ENCODE measurements at regions not wholly inside any gene's neighbourhood (a gene's known extent, or its start where the extent isn't known, plus 50 kb on each side); places are given as distances from the start of the nearest gene placed in this dataset.

DNA sequence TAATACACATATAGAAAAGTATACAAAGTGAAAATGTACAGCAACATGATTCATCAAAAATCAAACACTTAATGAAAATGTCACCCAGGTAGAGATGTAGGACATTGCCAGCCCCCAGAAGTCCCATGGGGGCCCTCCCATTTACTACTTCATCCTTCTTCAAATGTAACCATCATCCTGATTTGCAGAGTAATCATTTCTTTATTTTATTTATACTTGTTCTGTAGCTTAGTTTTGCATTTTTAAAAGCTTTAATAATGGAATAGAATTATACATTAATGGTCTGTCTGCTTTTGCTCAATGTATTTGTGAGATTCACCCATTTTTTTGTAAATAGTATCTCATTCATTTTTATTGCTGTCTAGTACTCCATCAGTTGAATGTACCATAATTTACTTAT is 96.8 kb upstream of the CD55 start:
- H3K18ac ChIP-seq (ENCODE audit: low read length): no peak overlapping the region
- H3K23ac ChIP-seq (ENCODE audit: low read depth, low read length, poor library complexity): no peak overlapping the region
- no peak overlapping the region for H3K27ac ChIP-seq (replicated peaks; ENCODE audit: low read length)
- H4K8ac ChIP-seq (ENCODE audit: low read depth, low read length): no peak overlapping the region
- H4K91ac ChIP-seq (ENCODE audit: low read depth, low read length, poor library complexity): no peak overlapping the region
- H3K4me2 ChIP-seq (ENCODE audit: insufficient read depth, low read length, poor library complexity, severe bottlenecking): no peak overlapping the region
- H2AK5ac ChIP-seq (ENCODE audit: low read depth, low read length): no peak overlapping the region
- H3K4ac ChIP-seq (ENCODE audit: low read length): no peak overlapping the region
- no peak overlapping the region for H2BK12ac ChIP-seq (ENCODE audit: low read length)
- H2AFZ ChIP-seq (ENCODE audit: low read length): no peak overlapping the region
- no peaks in the 10 kb centered on the region for H3K79me1 ChIP-seq (ENCODE audit: low read depth, low read length)
- H3K4me3 ChIP-seq (ENCODE audit: low read length in 2 of 2): no peak overlapping the region
- no peaks in the 10 kb centered on the region for H3K9me3 ChIP-seq (replicated peaks in 1 of 2; ENCODE audit: control insufficient read depth in 2 of 2, insufficient read depth in 1 of 2, low read depth in 1 of 2, low read length in 2 of 2)
- H2BK5ac ChIP-seq (ENCODE audit: low read length): no peak overlapping the region
- no peak overlapping the region for H3K9ac ChIP-seq (ENCODE audit: low read depth, low read length, poor library complexity)
- no peak overlapping the region for H3K14ac ChIP-seq (ENCODE audit: low read length)
- no peaks in the 10 kb centered on the region for H3K36me3 ChIP-seq (replicated peaks in 1 of 2; ENCODE audit: control insufficient read depth in 2 of 2, insufficient read depth in 2 of 2, low read length in 2 of 2)
- H2BK120ac ChIP-seq (ENCODE audit: low read depth, low read length): no peak overlapping the region
- H2BK15ac ChIP-seq (ENCODE audit: low read length): no peak overlapping the region
- no peak for DNase-seq (ENCODE audit: low spot score)
- H3K27me3 ChIP-seq (ENCODE audit: control insufficient read depth in 3 of 3, insufficient read depth in 3 of 3, low read depth in 1 of 3, low read length in 3 of 3): no peaks in the 10 kb centered on the region
- H3K4me1 ChIP-seq (ENCODE audit: control insufficient read depth in 2 of 2, insufficient read depth in 1 of 2, low read depth in 1 of 2, low read length in 2 of 2): no peaks in the 10 kb centered on the region

GRCh38 chr1:207227131-207227630 is 94.3 kb upstream of the CD55 start:
- Histone ChIP-seq H3K4ac (ENCODE audit: low read length) (no peak overlapping the region), H3K27me3 (ENCODE audit: control insufficient read depth in 3 of 3, insufficient read depth in 3 of 3, low read depth in 1 of 3, low read length in 3 of 3) (no peaks in the 10 kb centered on the region)

DNA sequence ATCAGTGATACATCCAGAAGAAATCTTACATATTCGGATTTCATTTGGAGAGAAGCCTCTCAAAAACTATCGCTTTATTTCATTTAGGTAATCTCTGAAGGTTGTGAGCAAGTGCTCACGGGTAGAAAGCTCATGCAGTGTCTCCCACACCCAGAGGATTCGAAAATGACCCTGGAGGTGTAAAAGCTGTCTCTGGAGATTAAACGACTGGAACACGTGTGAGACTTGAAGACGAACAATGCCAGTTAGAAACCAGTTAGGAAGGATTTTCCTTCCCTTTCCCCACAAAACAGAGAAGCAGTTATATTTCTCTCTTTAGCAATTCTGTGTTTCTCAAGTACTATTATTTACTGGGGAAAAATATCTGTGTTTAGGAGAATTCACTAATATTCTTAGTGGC is 92.5 kb upstream of the CD55 start:
- Histone ChIP-seq H3K9ac (ENCODE audit: low read depth, low read length, poor library complexity) (no peak overlapping the region), H3K23ac (ENCODE audit: low read depth, low read length, poor library complexity) (no peak overlapping the region), H3K27ac (replicated peaks; ENCODE audit: low read length) (no peak overlapping the region), H2BK15ac (ENCODE audit: low read length) (no peak overlapping the region), H2AFZ (ENCODE audit: low read length) (no peak overlapping the region), H3K4me3 (ENCODE audit: low read length in 2 of 2) (no peak overlapping the region), H3K27me3 (ENCODE audit: control insufficient read depth in 3 of 3, insufficient read depth in 3 of 3, low read depth in 1 of 3, low read length in 3 of 3) (no peaks in the 10 kb centered on the region), H2AK5ac (ENCODE audit: low read depth, low read length) (no peak overlapping the region), H2BK5ac (ENCODE audit: low read length) (no peak overlapping the region), H4K91ac (ENCODE audit: low read depth, low read length, poor library complexity) (no peak overlapping the region), H3K4ac (ENCODE audit: low read length) (no peak overlapping the region), H3K18ac (ENCODE audit: low read length) (no peak overlapping the region), H3K79me1 (ENCODE audit: low read depth, low read length) (no peaks in the 10 kb centered on the region), H3K4me2 (ENCODE audit: insufficient read depth, low read length, poor library complexity, severe bottlenecking) (no peak overlapping the region), H3K36me3 (replicated peaks in 1 of 2; ENCODE audit: control insufficient read depth in 2 of 2, insufficient read depth in 2 of 2, low read length in 2 of 2) (no peaks in the 10 kb centered on the region), H2BK120ac (ENCODE audit: low read depth, low read length) (no peak overlapping the region), H3K14ac (ENCODE audit: low read length) (no peak overlapping the region), H3K9me3 (replicated peaks in 1 of 2; ENCODE audit: control insufficient read depth in 2 of 2, insufficient read depth in 1 of 2, low read depth in 1 of 2, low read length in 2 of 2) (no peaks in the 10 kb centered on the region), H3K4me1 (ENCODE audit: control insufficient read depth in 2 of 2, insufficient read depth in 1 of 2, low read depth in 1 of 2, low read length in 2 of 2) (no peaks in the 10 kb centered on the region), H4K8ac (ENCODE audit: low read depth, low read length) (no peak overlapping the region), H2BK12ac (ENCODE audit: low read length) (no peak overlapping the region)
- WGBS, 2 donors (ENCODE audit: extremely low coverage in 2 of 2, insufficient read length in 2 of 2, insufficient replicate concordance in 1 of 2): no CpG with 5 or more reads among the region's 7 CpGs
- DNase-seq (ENCODE audit: low spot score): no peak

More at GRCh38 chr1:207227131-207227630, 94.3 kb upstream of the CD55 start:
- Histone ChIP-seq H3K36me3 (replicated peaks in 1 of 2; ENCODE audit: control insufficient read depth in 2 of 2, insufficient read depth in 2 of 2, low read length in 2 of 2) (no peaks in the 10 kb centered on the region), H3K4me1 (ENCODE audit: control insufficient read depth in 2 of 2, insufficient read depth in 1 of 2, low read depth in 1 of 2, low read length in 2 of 2) (no peaks in the 10 kb centered on the region), H2BK120ac (ENCODE audit: low read depth, low read length) (no peak overlapping the region), H3K9ac (ENCODE audit: low read depth, low read length, poor library complexity) (no peak overlapping the region), H3K14ac (ENCODE audit: low read length) (no peak overlapping the region), H3K79me1 (ENCODE audit: low read depth, low read length) (no peaks in the 10 kb centered on the region), H3K18ac (ENCODE audit: low read length) (no peak overlapping the region), H4K8ac (ENCODE audit: low read depth, low read length) (no peak overlapping the region), H3K27ac (replicated peaks; ENCODE audit: low read length) (no peak overlapping the region), H3K23ac (ENCODE audit: low read depth, low read length, poor library complexity) (no peak overlapping the region), H2AK5ac (ENCODE audit: low read depth, low read length) (no peak overlapping the region), H3K4me3 (ENCODE audit: low read length in 2 of 2) (no peak overlapping the region), H2BK12ac (ENCODE audit: low read length) (no peak overlapping the region), H2BK15ac (ENCODE audit: low read length) (no peak overlapping the region), H3K4me2 (ENCODE audit: insufficient read depth, low read length, poor library complexity, severe bottlenecking) (no peak overlapping the region), H4K91ac (ENCODE audit: low read depth, low read length, poor library complexity) (no peak overlapping the region), H2BK5ac (ENCODE audit: low read length) (no peak overlapping the region), H2AFZ (ENCODE audit: low read length) (no peak overlapping the region), H3K9me3 (replicated peaks in 1 of 2; ENCODE audit: control insufficient read depth in 2 of 2, insufficient read depth in 1 of 2, low read depth in 1 of 2, low read length in 2 of 2) (no peaks in the 10 kb centered on the region)
- WGBS, 2 donors (ENCODE audit: extremely low coverage in 2 of 2, insufficient read length in 2 of 2, insufficient replicate concordance in 1 of 2): no CpG with 5 or more reads among the region's 2 CpGs
- DNase-seq (ENCODE audit: low spot score): no peak

- Histone ChIP-seq H4K91ac (ENCODE audit: low read depth, low read length, poor library complexity) (no peak overlapping the region), H3K9me3 (replicated peaks in 1 of 2; ENCODE audit: control insufficient read depth in 2 of 2, insufficient read depth in 1 of 2, low read depth in 1 of 2, low read length in 2 of 2) (no peaks in the 10 kb centered on the region), H2BK5ac (ENCODE audit: low read length) (no peak overlapping the region), H3K4me2 (ENCODE audit: insufficient read depth, low read length, poor library complexity, severe bottlenecking) (no peak overlapping the region), H3K79me1 (ENCODE audit: low read depth, low read length) (no peaks in the 10 kb centered on the region), H3K9ac (ENCODE audit: low read depth, low read length, poor library complexity) (no peak overlapping the region), H3K27me3 (ENCODE audit: control insufficient read depth in 3 of 3, insufficient read depth in 3 of 3, low read depth in 1 of 3, low read length in 3 of 3) (no peaks in the 10 kb centered on the region), H2AFZ (ENCODE audit: low read length) (no peak overlapping the region), H2BK12ac (ENCODE audit: low read length) (no peak overlapping the region), H3K18ac (ENCODE audit: low read length) (no peak overlapping the region), H2BK120ac (ENCODE audit: low read depth, low read length) (no peak overlapping the region), H3K4me1 (ENCODE audit: control insufficient read depth in 2 of 2, insufficient read depth in 1 of 2, low read depth in 1 of 2, low read length in 2 of 2) (no peaks in the 10 kb centered on the region), H4K8ac (ENCODE audit: low read depth, low read length) (no peak overlapping the region), H2AK5ac (ENCODE audit: low read depth, low read length) (no peak overlapping the region), H3K4ac (ENCODE audit: low read length) (no peak overlapping the region), H3K27ac (replicated peaks; ENCODE audit: low read length) (no peak overlapping the region), H3K14ac (ENCODE audit: low read length) (no peak overlapping the region), H3K23ac (ENCODE audit: low read depth, low read length, poor library complexity) (no peak overlapping the region), H2BK15ac (ENCODE audit: low read length) (no peak overlapping the region), H3K36me3 (replicated peaks in 1 of 2; ENCODE audit: control insufficient read depth in 2 of 2, insufficient read depth in 2 of 2, low read length in 2 of 2) (no peaks in the 10 kb centered on the region), H3K4me3 (ENCODE audit: low read length in 2 of 2) (no peak overlapping the region)
- no peak for DNase-seq (ENCODE audit: low spot score)
- no CpG with 5 or more reads among the region's 4 CpGs for WGBS, 2 donors (ENCODE audit: extremely low coverage in 2 of 2, insufficient read length in 2 of 2, insufficient replicate concordance in 1 of 2)
Observed at GRCh38 chr1:207230441-207230840, 91.0 kb upstream of the CD55 start.
